ENCODE measurements at regions not wholly inside any gene's neighbourhood (a gene's known extent, or its start where the extent isn't known, plus 50 kb on each side); places are given as distances from the start of the nearest gene placed in this dataset.

GRCh38 chr7:152485826-152486225 lies 50.0 kb upstream of the KMT2C start:
- TF ChIP-seq EZH2 (IDR thresholded peaks at IDR 0.05; ENCODE audit: insufficient read depth, poor library complexity, severe bottlenecking) (no peak), EZH2phosphoT487 (IDR thresholded peaks at IDR 0.05; ENCODE audit: insufficient read depth, low read depth) (no peak)
